ENCODE measurements at regions not wholly inside any gene's neighbourhood (a gene's known extent, or its start where the extent isn't known, plus 50 kb on each side); places are given as distances from the start of the nearest gene placed in this dataset.

DNA sequence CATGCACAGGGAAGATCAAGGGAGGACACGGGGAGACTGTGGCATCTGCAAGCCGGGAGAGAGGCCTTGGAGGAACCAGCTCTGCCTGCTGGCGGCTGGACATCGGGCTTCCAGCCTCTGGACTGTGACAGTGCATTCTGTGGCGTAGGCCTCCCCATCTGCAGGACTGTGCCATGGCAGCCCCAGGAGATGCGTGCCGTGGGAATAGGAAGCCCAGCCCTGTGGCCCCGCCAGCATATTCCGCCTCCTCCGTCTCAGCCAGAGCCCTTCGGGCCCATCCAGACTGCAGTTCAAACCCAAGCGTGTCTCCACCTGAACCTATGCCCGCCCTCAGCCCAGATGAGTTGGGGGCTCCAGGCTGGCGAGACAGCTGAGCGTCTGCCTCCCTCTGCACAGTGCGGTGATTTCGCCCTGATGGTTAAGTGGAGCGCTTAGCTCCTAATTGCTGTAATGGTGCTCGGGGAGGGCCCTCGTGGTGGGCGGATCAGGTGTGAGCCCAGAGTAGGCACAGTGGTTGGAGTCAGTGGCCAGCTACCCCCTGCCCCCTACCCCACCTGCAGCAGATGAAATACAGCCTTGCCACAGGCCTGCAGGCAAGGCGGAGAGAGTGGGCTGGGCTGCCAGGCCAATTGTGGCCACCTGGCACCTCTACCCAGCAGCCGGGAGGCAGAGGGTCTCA lies 133.9 kb downstream of the HMX1 start:
- intact Hi-C loops (cut with DNase I) = no loop called here
- Histone ChIP-seq H3K9me3 (no peaks in the 10 kb centered on the region), H3K27me3 (replicated peaks; ENCODE audit: insufficient read depth) (no peaks in the 10 kb centered on the region), H3K36me3 (no peaks in the 10 kb centered on the region), H3K27ac (no peak overlapping the region), H3K4me3 (no peak overlapping the region), H3K4me1 (replicated peaks) (no peaks in the 10 kb centered on the region)
- WGBS = 80% methylated on average over 23 of the region's 23 CpGs
- DNase-seq (ENCODE audit: low spot score) = no peak
- TF ChIP-seq POLR2AphosphoS5 (IDR thresholded peaks at IDR 0.05) = no peak
- TF ChIP-seq, protein P1, sequence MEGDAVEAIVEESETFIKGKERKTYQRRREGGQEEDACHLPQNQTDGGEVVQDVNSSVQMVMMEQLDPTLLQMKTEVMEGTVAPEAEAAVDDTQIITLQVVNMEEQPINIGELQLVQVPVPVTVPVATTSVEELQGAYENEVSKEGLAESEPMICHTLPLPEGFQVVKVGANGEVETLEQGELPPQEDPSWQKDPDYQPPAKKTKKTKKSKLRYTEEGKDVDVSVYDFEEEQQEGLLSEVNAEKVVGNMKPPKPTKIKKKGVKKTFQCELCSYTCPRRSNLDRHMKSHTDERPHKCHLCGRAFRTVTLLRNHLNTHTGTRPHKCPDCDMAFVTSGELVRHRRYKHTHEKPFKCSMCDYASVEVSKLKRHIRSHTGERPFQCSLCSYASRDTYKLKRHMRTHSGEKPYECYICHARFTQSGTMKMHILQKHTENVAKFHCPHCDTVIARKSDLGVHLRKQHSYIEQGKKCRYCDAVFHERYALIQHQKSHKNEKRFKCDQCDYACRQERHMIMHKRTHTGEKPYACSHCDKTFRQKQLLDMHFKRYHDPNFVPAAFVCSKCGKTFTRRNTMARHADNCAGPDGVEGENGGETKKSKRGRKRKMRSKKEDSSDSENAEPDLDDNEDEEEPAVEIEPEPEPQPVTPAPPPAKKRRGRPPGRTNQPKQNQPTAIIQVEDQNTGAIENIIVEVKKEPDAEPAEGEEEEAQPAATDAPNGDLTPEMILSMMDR (IDR thresholded peaks at IDR 0.05) = no peak
- no peak for TF ChIP-seq POLR2A (IDR thresholded peaks at IDR 0.05)

DNA sequence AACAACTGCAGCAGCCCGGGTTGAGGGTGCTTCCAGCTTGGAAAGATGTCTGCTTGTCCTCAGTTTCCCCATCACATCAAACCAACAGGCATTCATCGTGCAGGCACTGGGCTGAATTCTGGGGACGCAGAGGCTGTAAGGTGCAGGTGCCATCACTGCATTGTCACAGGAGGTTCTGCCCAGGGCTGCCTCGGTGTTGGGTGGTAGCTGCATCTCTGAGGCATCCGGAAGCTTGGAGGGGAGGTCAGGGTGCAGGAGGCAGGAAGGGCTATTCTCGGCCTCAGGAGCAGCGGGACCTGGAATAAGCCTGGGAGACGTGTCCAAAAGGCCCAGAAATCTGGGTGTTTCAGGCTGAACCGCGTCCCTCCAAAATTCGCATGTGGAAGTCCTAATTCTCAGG lies 134.6 kb downstream of the HMX1 start:
- no peak overlapping the region for H3K4me3 ChIP-seq
- TF ChIP-seq POLR2A (IDR thresholded peaks at IDR 0.05) = no peak
- TF ChIP-seq, protein P1 (IDR thresholded peaks at IDR 0.05) = no peak
- TF ChIP-seq POLR2AphosphoS5 (IDR thresholded peaks at IDR 0.05) = no peak
- WGBS = 95% methylated on average over 10 of the region's 11 CpGs
- H3K27me3 ChIP-seq (replicated peaks; ENCODE audit: insufficient read depth) = no peaks in the 10 kb centered on the region
- DNase-seq (ENCODE audit: low spot score) = no peak
- no peaks in the 10 kb centered on the region for H3K36me3 ChIP-seq
- H3K9me3 ChIP-seq = no peaks in the 10 kb centered on the region
- H3K27ac ChIP-seq = no peak overlapping the region
- H3K4me1 ChIP-seq (replicated peaks) = no peaks in the 10 kb centered on the region
- intact Hi-C loops (cut with DNase I) = no loop called here

- Histone ChIP-seq H3K27me3 (replicated peaks; ENCODE audit: insufficient read depth) (no peaks in the 10 kb centered on the region), H3K27ac (no peak overlapping the region), H3K9me3 (no peaks in the 10 kb centered on the region), H3K4me1 (replicated peaks) (no peaks in the 10 kb centered on the region), H3K36me3 (no peaks in the 10 kb centered on the region), H3K4me3 (no peak overlapping the region)
- DNase-seq (ENCODE audit: low spot score) = no peak
- intact Hi-C loops (cut with DNase I) = no loop called here
- TF ChIP-seq, protein P1 (IDR thresholded peaks at IDR 0.05) = no peak
- TF ChIP-seq POLR2A (IDR thresholded peaks at IDR 0.05) = no peak
- TF ChIP-seq POLR2AphosphoS5 (IDR thresholded peaks at IDR 0.05) = no peak
- 66% methylated on average over 18 of the region's 18 CpGs for WGBS
Observed at GRCh38 chr4:8736090-8736825, 135.4 kb downstream of the HMX1 start.

DNA sequence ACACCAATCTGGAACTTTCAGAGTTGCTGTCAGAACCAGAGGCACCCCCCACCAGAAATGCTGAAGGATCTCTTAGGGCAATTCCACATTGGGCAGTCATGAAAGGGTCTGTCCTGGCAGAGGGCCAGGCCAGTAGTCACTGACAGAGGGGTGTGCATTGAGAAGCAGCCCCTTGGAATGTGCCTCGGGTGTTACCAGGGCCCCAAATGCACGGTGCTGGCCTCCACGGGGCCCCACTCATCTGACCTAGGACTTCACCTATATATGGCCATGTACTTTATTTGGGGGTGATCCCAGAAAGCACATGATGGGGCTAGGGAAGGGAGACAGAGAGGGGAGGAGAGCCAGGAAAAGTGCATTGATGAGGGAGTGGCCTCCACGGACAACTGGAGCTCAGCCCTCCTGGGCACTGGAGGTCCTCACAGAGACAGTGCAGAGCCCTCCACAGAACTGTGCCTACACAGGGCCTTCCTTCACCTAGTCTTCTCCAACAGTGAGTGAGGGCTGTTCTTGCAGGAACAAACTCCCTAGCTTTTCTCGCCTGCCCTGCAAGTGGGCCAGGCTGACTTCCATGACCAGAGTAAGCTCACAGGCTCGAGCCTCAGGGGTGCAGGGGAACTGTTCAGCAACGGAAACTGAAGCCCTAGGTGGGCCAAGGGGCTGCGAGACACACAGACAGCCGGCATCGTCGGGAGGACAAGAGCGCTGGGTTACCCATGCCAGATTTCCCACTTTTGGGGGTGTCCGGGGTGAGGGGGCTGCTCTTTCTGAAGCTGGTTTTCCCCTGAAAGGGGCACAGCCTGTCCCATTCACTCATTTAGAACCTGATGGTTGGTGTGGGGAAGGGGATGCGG lies 136.2 kb downstream of the HMX1 start:
- intact Hi-C loops (cut with DNase I) = no loop called here
- WGBS = 77% methylated on average over 14 of the region's 14 CpGs
- DNase-seq (ENCODE audit: low spot score) = no peak

More for the DNA sequence above, 136.2 kb downstream of the HMX1 start:
- TF ChIP-seq, protein P1 (IDR thresholded peaks at IDR 0.05) = no peak
- no peak for TF ChIP-seq POLR2A (IDR thresholded peaks at IDR 0.05)
- no peak for TF ChIP-seq POLR2AphosphoS5 (IDR thresholded peaks at IDR 0.05)
- Histone ChIP-seq H3K9me3 (no peaks in the 10 kb centered on the region), H3K36me3 (no peaks in the 10 kb centered on the region), H3K4me1 (replicated peaks) (no peaks in the 10 kb centered on the region), H3K4me3 (no peak overlapping the region), H3K27me3 (replicated peaks; ENCODE audit: insufficient read depth) (no peaks in the 10 kb centered on the region), H3K27ac (no peak overlapping the region)
